GM12878 (cell line): ENCODE measurements at regions not wholly inside any gene's neighbourhood (a gene's known extent, or its start where the extent isn't known, plus 50 kb on each side); places are given as distances from the start of the nearest gene placed in this dataset.

ENCODE experiments used
- ATAC-seq: fragments of 200-7000 bp; cut with Tn5 transposase; 3 replicates; pipeline ENCODE4 v1.9.1; 2020; ENCODE audit warnings: mild to moderate bottlenecking, moderate library complexity
- BruUV-seq: library from RNA; stranded (reverse); fragments of 400-500 nt; replicated peaks from 2 replicates; lab custom pipeline; 2021; lab: Mats Ljungman, UMichigan
- CTCF ChIA-PET: fragments of 300-600 bp; sonication (Branson Sonifier 250); formaldehyde crosslinking; extraction: SDS; loops from one replicate; lab custom pipeline; 2021; ENCODE audit warnings: inconsistent platforms; lab: Yijun Ruan, JAX
- POLR2A ChIA-PET: fragments of 350-600 bp; formaldehyde crosslinking; extraction: SDS; loops from one replicate; lab custom pipeline; 2021; ENCODE audit warnings: inconsistent platforms; lab: Charles Lee
- RAD21 ChIA-PET: fragments of 300-600 bp; sonication (Branson Sonifier 250); formaldehyde crosslinking; loops from one replicate; lab custom pipeline; 2023; ENCODE audit warnings: antibody characterized with exemption; ENCODE audit not compliant: unreplicated experiment; lab: Charles Lee
- SMC1A ChIA-PET: fragments of 300-600 bp; sonication (Branson Sonifier 250); formaldehyde crosslinking; loops from one replicate; lab custom pipeline; 2023; ENCODE audit not compliant: unreplicated experiment, uncharacterized antibody; lab: Charles Lee
- DNase-seq: peaks from one replicate; pipeline ENCODE4 v3.0.0-alpha.2; 2011; ENCODE audit warnings: low read depth, low spot score
- FAIRE-seq: peaks from 3 replicates; lab custom pipeline; 2011; peaks lifted over from hg19 to GRCh38; lab: Jason Lieb, UNC
- H2AFZ ChIP-seq: 2 replicates; pipeline ENCODE4 v1.6.0; 2011; ENCODE audit warnings: low read depth, low read length, control low read depth; ENCODE audit not compliant: control insufficient read depth
- H3K27ac ChIP-seq: 2 replicates; pipeline ENCODE4 v1.5.1; 2011; ENCODE audit warnings: control low read depth; ENCODE audit not compliant: control insufficient read depth, insufficient read depth
- H3K27me3 ChIP-seq, 2 experiments: replicated peaks in 1 of 2; 2 replicates each; pipeline versions ENCODE4 v1.6.0 to v1.6.1; 2011; ENCODE audit warnings: low read length in 1 of 2; ENCODE audit not compliant: control insufficient read depth in 2 of 2, insufficient read depth in 2 of 2
- H3K36me3 ChIP-seq, 2 experiments: 2 replicates each; pipeline ENCODE4 v1.5.1; 2011; ENCODE audit warnings: low read length in 1 of 2; ENCODE audit not compliant: control insufficient read depth in 2 of 2, insufficient read depth in 2 of 2
- H3K4me1 ChIP-seq: 2 replicates; pipeline ENCODE4 v1.6.1; 2011; ENCODE audit warnings: mild to moderate bottlenecking, low read length, moderate library complexity, mixed read lengths; ENCODE audit not compliant: control insufficient read depth, insufficient read depth
- H3K4me2 ChIP-seq: 2 replicates; pipeline ENCODE4 v1.6.0; 2011; ENCODE audit warnings: control low read depth; ENCODE audit not compliant: control insufficient read depth, insufficient read depth
- H3K4me3 ChIP-seq: fragments of 200-600 bp; sonication (generic); 2 replicates; pipeline ENCODE4 v1.5.1; 2016
- H3K79me2 ChIP-seq: 2 replicates; pipeline ENCODE4 v1.6.0; 2011; ENCODE audit warnings: low read length; ENCODE audit not compliant: control insufficient read depth, insufficient read depth
- H3K9ac ChIP-seq: 2 replicates; pipeline ENCODE4 v1.8.0; 2011; ENCODE audit warnings: low read length, control low read depth, mixed read lengths; ENCODE audit not compliant: control insufficient read depth, insufficient read depth
- H3K9me3 ChIP-seq: replicated peaks from 3 replicates; pipeline ENCODE4 v1.5.1; 2011; ENCODE audit warnings: mild to moderate bottlenecking, low read length; ENCODE audit not compliant: control insufficient read depth, insufficient read depth
- H4K20me1 ChIP-seq: 2 replicates; pipeline ENCODE4 v1.6.0; 2011; ENCODE audit not compliant: control insufficient read depth, insufficient read depth
- HDGF ChIP-seq: fragments of 450-650 bp; IDR thresholded peaks from 2 replicates; pipeline ENCODE4 v1.6.1; 2016; ENCODE audit warnings: antibody characterized with exemption
- MEF2B ChIP-seq: fragments of 450-650 bp; IDR thresholded peaks from 2 replicates; pipeline ENCODE4 v1.6.1; 2018; ENCODE audit warnings: mild to moderate bottlenecking, moderate library complexity; ENCODE audit not compliant: partially characterized antibody, poor library complexity, severe bottlenecking
- SPI1 ChIP-seq: IDR thresholded peaks from 2 replicates; pipeline ENCODE4 v1.6.1; 2011; ENCODE audit warnings: low read depth, mild to moderate bottlenecking, low read length, moderate library complexity, borderline replicate concordance; ENCODE audit not compliant: insufficient read depth
- TCF7 ChIP-seq: IDR thresholded peaks from 2 replicates; pipeline ENCODE4 v1.6.1; 2014; ENCODE audit warnings: antibody characterized with exemption, borderline replicate concordance
- WGBS: methylation state at CpG from one replicate; pipeline ENCODE4 v1.1.6; 2016; ENCODE audit warnings: low lambda C conversion rate; ENCODE audit not compliant: insufficient replicate concordance, insufficient coverage; ENCODE audit errors: missing lambda C conversion rate; 5-methylcytosine and 5-hydroxymethylcytosine counted together
- in situ Hi-C: fragments of 300-500 bp; cut with MboI; formaldehyde crosslinking; loops from 9 replicates; pipeline ENCODE4 v1.14.3; 2018; ENCODE audit warnings: mixed read lengths
- intact Hi-C: fragments of 100-400 bp; cut with micrococcal nuclease; formaldehyde crosslinking; loops from one replicate; pipeline ENCODE4 v1.14.2; 2022; ENCODE audit not compliant: unreplicated experiment
- TF ChIP-seq, protein P1 (sequence below): fragments of 450-650 bp; formaldehyde crosslinking; IDR thresholded peaks from 2 replicates; pipeline ENCODE4 v1.5.0; 2022; ENCODE audit warnings: mild to moderate bottlenecking, missing genetic modification characterization

DNA sequence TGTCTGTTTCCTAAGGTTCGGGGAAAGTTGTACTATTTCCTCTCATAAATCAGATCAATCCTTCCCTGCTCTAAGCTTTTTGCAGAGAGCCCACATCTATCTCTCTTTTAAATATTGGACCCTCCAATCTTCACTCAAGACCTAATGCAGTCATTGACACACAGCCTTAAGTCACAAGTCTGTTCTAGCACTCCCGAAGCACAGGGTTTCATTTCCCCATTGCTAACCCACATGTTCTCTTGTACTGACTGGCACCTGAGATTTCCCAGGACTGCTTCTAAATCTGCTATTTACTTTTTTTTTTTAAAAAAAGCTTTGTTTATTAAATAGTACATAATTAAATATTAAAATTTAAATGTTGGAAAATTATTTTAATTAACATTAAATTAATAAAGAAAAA lies 674.7 kb downstream of the TBC1D22A start:
- H3K9me3 ChIP-seq, result no peaks in the 10 kb centered on the region; the same call in 2 of the 3 replicates
- no peaks in the 10 kb centered on the region for H3K27me3 ChIP-seq
- no peak overlapping the region for H3K4me3 ChIP-seq
- ATAC-seq (no peak), DNase-seq (no peak), FAIRE-seq (no peak)
- in situ Hi-C loops (no loop called here), intact Hi-C loops (no loop called here)
- no peak overlapping the region for H3K9ac ChIP-seq
- ChIA-PET POLR2A (no interaction called here), RAD21 (no interaction called here), CTCF (interaction anchor here (1.1 kb wide), 1 partner anchor 79 kb away, joined by 3 read pairs; no protein-coding TSS in a partner anchor), SMC1A (no interaction called here)
- BruUV-seq, result no TSS peak
- no peaks in the 10 kb centered on the region for H3K79me2 ChIP-seq
- H4K20me1 ChIP-seq, result no peaks in the 10 kb centered on the region
- H3K4me2 ChIP-seq, result no peak overlapping the region
- TF ChIP-seq MEF2B (no peak), HDGF (no peak), TCF7 (no peak), SPI1 (peak; percentile 64; the same call in 1 of the 2 replicates)
- TF ChIP-seq, protein P1, sequence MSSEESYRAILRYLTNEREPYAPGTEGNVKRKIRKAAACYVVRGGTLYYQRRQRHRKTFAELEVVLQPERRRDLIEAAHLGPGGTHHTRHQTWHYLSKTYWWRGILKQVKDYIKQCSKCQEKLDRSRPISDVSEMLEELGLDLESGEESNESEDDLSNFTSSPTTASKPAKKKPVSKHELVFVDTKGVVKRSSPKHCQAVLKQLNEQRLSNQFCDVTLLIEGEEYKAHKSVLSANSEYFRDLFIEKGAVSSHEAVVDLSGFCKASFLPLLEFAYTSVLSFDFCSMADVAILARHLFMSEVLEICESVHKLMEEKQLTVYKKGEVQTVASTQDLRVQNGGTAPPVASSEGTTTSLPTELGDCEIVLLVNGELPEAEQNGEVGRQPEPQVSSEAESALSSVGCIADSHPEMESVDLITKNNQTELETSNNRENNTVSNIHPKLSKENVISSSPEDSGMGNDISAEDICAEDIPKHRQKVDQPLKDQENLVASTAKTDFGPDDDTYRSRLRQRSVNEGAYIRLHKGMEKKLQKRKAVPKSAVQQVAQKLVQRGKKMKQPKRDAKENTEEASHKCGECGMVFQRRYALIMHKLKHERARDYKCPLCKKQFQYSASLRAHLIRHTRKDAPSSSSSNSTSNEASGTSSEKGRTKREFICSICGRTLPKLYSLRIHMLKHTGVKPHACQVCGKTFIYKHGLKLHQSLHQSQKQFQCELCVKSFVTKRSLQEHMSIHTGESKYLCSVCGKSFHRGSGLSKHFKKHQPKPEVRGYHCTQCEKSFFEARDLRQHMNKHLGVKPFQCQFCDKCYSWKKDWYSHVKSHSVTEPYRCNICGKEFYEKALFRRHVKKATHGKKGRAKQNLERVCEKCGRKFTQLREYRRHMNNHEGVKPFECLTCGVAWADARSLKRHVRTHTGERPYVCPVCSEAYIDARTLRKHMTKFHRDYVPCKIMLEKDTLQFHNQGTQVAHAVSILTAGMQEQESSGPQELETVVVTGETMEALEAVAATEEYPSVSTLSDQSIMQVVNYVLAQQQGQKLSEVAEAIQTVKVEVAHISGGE (CRISPR knock-in tag), result no peak
- H2AFZ ChIP-seq, result no peak overlapping the region
- H3K4me1 ChIP-seq, result no peaks in the 10 kb centered on the region
- no peaks in the 10 kb centered on the region for H3K36me3 ChIP-seq
- 24% methylated on average over 2 of the region's 2 CpGs for WGBS
- no peak overlapping the region for H3K27ac ChIP-seq
